Epithelial cell of esophagus (primary cell): ENCODE measurements at regions not wholly inside any gene's neighbourhood (a gene's known extent, or its start where the extent isn't known, plus 50 kb on each side); places are given as distances from the start of the nearest gene placed in this dataset.

Experiments used
- DNase-seq: peaks from one replicate; pipeline ENCODE4 v3.0.0; 2010; ENCODE audit warnings: low read depth
- H3K4me3 ChIP-seq: 2 replicates; pipeline ENCODE4 v1.5.1; 2011; ENCODE audit warnings: mild to moderate bottlenecking, low read length, control low read depth
- TF ChIP-seq, protein P1 (sequence below): IDR thresholded peaks from 2 replicates; pipeline ENCODE4 v1.5.1; 2011; ENCODE audit warnings: low read depth, mild to moderate bottlenecking, low read length, control low read depth, inconsistent platforms; ENCODE audit not compliant: insufficient read depth; ENCODE audit errors: missing control alignments

- DNase-seq: no peak
- no peak overlapping the region for H3K4me3 ChIP-seq
- TF ChIP-seq, protein P1, sequence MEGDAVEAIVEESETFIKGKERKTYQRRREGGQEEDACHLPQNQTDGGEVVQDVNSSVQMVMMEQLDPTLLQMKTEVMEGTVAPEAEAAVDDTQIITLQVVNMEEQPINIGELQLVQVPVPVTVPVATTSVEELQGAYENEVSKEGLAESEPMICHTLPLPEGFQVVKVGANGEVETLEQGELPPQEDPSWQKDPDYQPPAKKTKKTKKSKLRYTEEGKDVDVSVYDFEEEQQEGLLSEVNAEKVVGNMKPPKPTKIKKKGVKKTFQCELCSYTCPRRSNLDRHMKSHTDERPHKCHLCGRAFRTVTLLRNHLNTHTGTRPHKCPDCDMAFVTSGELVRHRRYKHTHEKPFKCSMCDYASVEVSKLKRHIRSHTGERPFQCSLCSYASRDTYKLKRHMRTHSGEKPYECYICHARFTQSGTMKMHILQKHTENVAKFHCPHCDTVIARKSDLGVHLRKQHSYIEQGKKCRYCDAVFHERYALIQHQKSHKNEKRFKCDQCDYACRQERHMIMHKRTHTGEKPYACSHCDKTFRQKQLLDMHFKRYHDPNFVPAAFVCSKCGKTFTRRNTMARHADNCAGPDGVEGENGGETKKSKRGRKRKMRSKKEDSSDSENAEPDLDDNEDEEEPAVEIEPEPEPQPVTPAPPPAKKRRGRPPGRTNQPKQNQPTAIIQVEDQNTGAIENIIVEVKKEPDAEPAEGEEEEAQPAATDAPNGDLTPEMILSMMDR: no peak
Measured at GRCh38 chr3:75015280-75015679, 400.8 kb upstream of the CNTN3 start.

- TF ChIP-seq, protein P1: no peak
- no peak overlapping the region for H3K4me3 ChIP-seq
- no peak for DNase-seq
Measured at GRCh38 chr3:75035146-75035545, 420.7 kb upstream of the CNTN3 start.

GRCh38 chr3:75042941-75043340 lies 428.5 kb upstream of the CNTN3 start:
- TF ChIP-seq, protein P1: peak; percentile 10
- DNase-seq: peak; percentile 20
- no peak overlapping the region for H3K4me3 ChIP-seq

DNA sequence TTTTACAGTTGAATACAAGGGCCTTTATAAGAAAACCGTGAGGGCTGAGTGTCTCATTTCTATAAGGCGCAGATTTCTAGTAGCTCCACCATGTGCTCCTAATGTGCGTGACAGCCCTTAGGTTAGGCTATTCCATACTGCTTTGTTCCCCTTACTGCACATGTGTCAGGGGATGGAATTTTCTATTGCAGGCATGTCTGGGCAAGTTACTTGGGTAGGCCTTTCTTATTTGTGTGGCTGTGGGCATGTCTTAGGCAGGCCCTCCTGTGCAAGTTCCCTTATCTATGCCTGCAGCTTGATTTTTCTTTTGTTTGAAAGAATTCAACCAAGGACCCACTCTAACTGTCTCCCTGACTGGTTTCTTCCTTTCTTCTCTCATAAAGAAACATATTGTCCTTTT lies 434.2 kb upstream of the CNTN3 start:
- TF ChIP-seq, protein P1: no peak
- H3K4me3 ChIP-seq: no peak overlapping the region
- peak; percentile 91 for DNase-seq

GRCh38 chr3:75049533-75049932 lies 435.1 kb upstream of the CNTN3 start:
- no peak overlapping the region for H3K4me3 ChIP-seq
- peak; percentile 71 for DNase-seq
- TF ChIP-seq, protein P1: no peak

DNA sequence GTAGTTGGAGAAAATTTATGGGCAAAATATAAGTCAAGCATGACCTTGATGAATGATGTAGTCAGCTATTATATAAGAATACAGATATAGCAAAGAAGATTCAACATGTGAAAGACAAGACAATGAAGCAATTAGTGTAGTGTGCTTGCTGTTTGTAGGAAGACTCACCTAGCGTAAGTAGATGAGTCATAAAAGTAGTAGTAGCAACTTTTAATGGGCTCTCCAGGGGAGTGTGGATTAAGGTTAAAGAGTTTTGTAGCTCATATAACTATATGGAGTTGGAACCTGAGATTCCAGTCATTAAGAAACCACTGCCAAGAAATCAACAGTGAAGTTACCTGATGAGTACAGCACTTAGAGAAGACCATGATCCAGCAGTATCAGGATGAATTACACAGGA lies 444.7 kb upstream of the CNTN3 start:
- TF ChIP-seq, protein P1: no peak
- H3K4me3 ChIP-seq: no peak overlapping the region

DNA sequence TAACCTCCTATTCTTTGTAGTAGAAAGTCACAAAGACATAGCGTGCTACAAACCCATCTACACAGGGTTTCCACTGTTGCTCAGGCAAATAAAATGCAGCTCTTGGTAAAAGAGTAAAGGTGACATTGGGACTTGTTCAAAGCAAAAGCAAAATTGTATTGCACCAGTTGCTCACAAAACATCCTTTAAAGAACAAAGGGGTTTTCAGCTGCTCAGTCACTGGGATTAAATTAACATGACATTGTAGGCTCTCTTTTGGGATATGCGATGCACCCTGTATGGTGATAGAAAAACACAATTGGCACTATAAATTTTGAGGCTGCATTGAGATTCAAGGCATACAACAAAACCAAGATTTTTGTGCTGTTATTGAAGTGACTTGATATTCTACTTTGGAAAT lies 447.3 kb upstream of the CNTN3 start:
- DNase-seq: no peak
- TF ChIP-seq, protein P1: no peak
- H3K4me3 ChIP-seq: no peak overlapping the region

More for the DNA sequence above, 444.7 kb upstream of the CNTN3 start:
- peak; percentile 27 for DNase-seq
